Activated naive CD8-positive, alpha-beta T cell treated with anti-CD3 and anti-CD28 coated beads, Interleukin-2, amount 50 U/mL, for 24 hours (primary cell): ENCODE measurements at regions not wholly inside any gene's neighbourhood (a gene's known extent, or its start where the extent isn't known, plus 50 kb on each side); places are given as distances from the start of the nearest gene placed in this dataset.

Source experiments
- ATAC-seq: fragments of 150-1000 bp; cut with Tn5 transposase; one replicate; pipeline ENCODE4 v1.10.0; 2021
- DNase-seq: peaks from one replicate; pipeline ENCODE4 v3.0.0; 2021
- H3K27ac Mint-ChIP-seq: one replicate; pipeline ENCODE4 v1.8.0; 2021; ENCODE audit warnings: mild to moderate bottlenecking, mixed read lengths
- H3K27me3 Mint-ChIP-seq: one replicate; pipeline ENCODE4 v1.8.0; 2021; ENCODE audit warnings: mixed read lengths
- H3K36me3 Mint-ChIP-seq: one replicate; pipeline ENCODE4 v1.8.0; 2021; ENCODE audit warnings: low read depth, mixed read lengths
- H3K4me1 Mint-ChIP-seq: one replicate; pipeline ENCODE4 v1.8.0; 2021; ENCODE audit warnings: mixed read lengths
- H3K4me3 Mint-ChIP-seq: one replicate; pipeline ENCODE4 v1.8.0; 2021; ENCODE audit warnings: mild to moderate bottlenecking, moderate library complexity, mixed read lengths
- H3K9me3 Mint-ChIP-seq: one replicate; pipeline ENCODE4 v1.8.0; 2021; ENCODE audit warnings: mixed read lengths

DNA sequence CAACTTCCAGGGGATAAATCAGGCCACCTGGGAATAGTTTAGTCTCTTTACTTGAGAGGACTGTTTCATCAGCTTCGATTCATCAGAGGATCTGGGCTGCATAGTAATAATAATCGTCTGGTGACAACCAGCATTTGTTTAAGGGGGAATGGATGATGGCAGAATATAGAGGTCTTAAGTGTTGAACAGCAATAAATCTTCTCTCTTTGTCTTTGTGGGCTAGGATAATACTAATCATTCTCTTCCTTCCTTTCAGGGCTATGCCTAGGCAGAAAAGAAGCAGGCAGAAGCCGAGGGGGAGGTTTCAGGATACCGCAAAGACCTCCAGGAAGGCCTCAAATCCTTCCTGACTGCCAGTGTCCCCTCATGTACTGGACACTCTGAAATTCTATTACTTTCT is 150.4 kb upstream of the GAREM1 start:
- H3K36me3 Mint-ChIP-seq = no peaks in the 10 kb centered on the region
- H3K9me3 Mint-ChIP-seq = no peaks in the 10 kb centered on the region
- no peaks in the 10 kb centered on the region for H3K4me1 Mint-ChIP-seq
- no peak for DNase-seq
- no peak for ATAC-seq
- H3K4me3 Mint-ChIP-seq = no peak overlapping the region
- peaks cover 7% of the 10 kb centered on the region for H3K27me3 Mint-ChIP-seq
- no peak overlapping the region for H3K27ac Mint-ChIP-seq

- no peak overlapping the region for H3K27ac Mint-ChIP-seq
- H3K4me1 Mint-ChIP-seq = no peaks in the 10 kb centered on the region
Observed at GRCh38 chr18:32618546-32618945, 147.9 kb upstream of the GAREM1 start.

GRCh38 chr18:32613821-32614220 is 143.1 kb upstream of the GAREM1 start:
- Mint-ChIP-seq H3K9me3 (no peaks in the 10 kb centered on the region), H3K4me1 (no peaks in the 10 kb centered on the region)

More at GRCh38 chr18:32618546-32618945, 147.9 kb upstream of the GAREM1 start:
- Mint-ChIP-seq H3K36me3 (no peaks in the 10 kb centered on the region), H3K27me3 (peaks cover 5% of the 10 kb centered on the region), H3K9me3 (no peaks in the 10 kb centered on the region), H3K4me3 (no peak overlapping the region)
- ATAC-seq (no peak), DNase-seq (no peak)

DNA sequence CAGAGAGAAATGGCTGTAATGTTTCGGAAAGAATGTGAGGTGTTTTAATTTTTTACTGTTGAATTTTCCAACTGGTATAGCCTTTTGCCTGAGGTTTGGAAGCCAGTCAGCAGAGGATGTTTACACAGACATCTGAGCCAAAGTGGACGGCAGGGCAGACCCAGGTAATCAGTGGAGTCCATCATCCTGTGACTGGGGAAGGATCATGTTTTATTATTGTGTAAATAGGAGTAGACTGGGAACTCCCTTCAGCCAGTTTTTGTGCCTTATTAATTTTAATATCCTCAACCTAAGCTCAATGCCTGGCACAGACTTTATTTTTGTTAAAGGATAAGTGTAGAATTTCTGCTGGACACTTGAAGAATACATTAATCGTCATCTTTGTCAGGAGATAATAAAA is 142.0 kb upstream of the GAREM1 start:
- Mint-ChIP-seq H3K9me3 (no peaks in the 10 kb centered on the region), H3K27ac (no peak overlapping the region), H3K4me3 (no peak overlapping the region), H3K27me3 (peaks cover 2% of the 10 kb centered on the region), H3K36me3 (no peaks in the 10 kb centered on the region), H3K4me1 (no peaks in the 10 kb centered on the region)
- ATAC-seq (no peak), DNase-seq (no peak)

More at GRCh38 chr18:32613821-32614220, 143.1 kb upstream of the GAREM1 start:
- ATAC-seq = no peak
- H3K27me3 Mint-ChIP-seq = peaks cover 2% of the 10 kb centered on the region
- H3K4me3 Mint-ChIP-seq = no peak overlapping the region
- H3K36me3 Mint-ChIP-seq = no peaks in the 10 kb centered on the region
- no peak for DNase-seq
- H3K27ac Mint-ChIP-seq = no peak overlapping the region

GRCh38 chr18:32610176-32610575 is 139.5 kb upstream of the GAREM1 start:
- no peak for DNase-seq
- H3K4me1 Mint-ChIP-seq = no peaks in the 10 kb centered on the region
- H3K27me3 Mint-ChIP-seq = peaks cover 2% of the 10 kb centered on the region
- no peaks in the 10 kb centered on the region for H3K36me3 Mint-ChIP-seq
- ATAC-seq = no peak
- H3K9me3 Mint-ChIP-seq = no peaks in the 10 kb centered on the region
- H3K27ac Mint-ChIP-seq = no peak overlapping the region
- no peak overlapping the region for H3K4me3 Mint-ChIP-seq

GRCh38 chr18:32607816-32608215 is 137.1 kb upstream of the GAREM1 start:
- no peak overlapping the region for H3K27ac Mint-ChIP-seq
- peaks cover 2% of the 10 kb centered on the region for H3K27me3 Mint-ChIP-seq
- no peak overlapping the region for H3K4me3 Mint-ChIP-seq
- ATAC-seq = no peak
- H3K4me1 Mint-ChIP-seq = no peaks in the 10 kb centered on the region
- H3K36me3 Mint-ChIP-seq = no peaks in the 10 kb centered on the region
- H3K9me3 Mint-ChIP-seq = no peaks in the 10 kb centered on the region
- DNase-seq = no peak

DNA sequence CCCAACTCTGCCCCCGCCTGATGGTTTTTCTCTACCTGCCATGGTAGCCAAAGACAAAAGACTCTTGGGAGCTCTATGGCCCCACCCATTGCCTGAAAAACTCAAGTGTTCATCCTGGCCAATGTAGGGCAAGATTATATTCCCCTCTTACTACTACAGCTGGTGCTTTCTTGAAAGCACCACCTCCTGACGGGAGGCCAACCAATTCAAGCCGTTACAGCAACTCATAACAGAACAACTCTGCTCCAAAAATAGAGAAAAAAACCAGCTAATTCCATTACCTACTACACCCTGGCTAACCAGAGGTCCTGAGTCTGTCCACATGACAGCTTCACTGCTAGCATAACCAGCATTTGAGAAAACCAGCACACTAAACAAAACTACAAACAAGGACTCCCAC is 127.5 kb upstream of the GAREM1 start:
- ATAC-seq = no peak
- H3K27me3 Mint-ChIP-seq = no peaks in the 10 kb centered on the region
- no peak for DNase-seq
- H3K4me1 Mint-ChIP-seq = no peaks in the 10 kb centered on the region
- peaks cover 12% of the 10 kb centered on the region for H3K9me3 Mint-ChIP-seq
- no peak overlapping the region for H3K27ac Mint-ChIP-seq
- no peak overlapping the region for H3K4me3 Mint-ChIP-seq
- H3K36me3 Mint-ChIP-seq = no peaks in the 10 kb centered on the region

- Mint-ChIP-seq H3K27ac (no peak overlapping the region), H3K27me3 (peaks cover 4% of the 10 kb centered on the region), H3K4me3 (no peak overlapping the region), H3K4me1 (no peaks in the 10 kb centered on the region), H3K36me3 (no peaks in the 10 kb centered on the region), H3K9me3 (peaks cover 12% of the 10 kb centered on the region)
- no peak for DNase-seq
- no peak for ATAC-seq
Observed at GRCh38 chr18:32596501-32596900, 125.8 kb upstream of the GAREM1 start.

- peaks cover 12% of the 10 kb centered on the region for H3K9me3 Mint-ChIP-seq
- H3K27me3 Mint-ChIP-seq = peaks cover 4% of the 10 kb centered on the region
- H3K27ac Mint-ChIP-seq = no peak overlapping the region
- ATAC-seq = no peak
- no peak overlapping the region for H3K4me3 Mint-ChIP-seq
- H3K36me3 Mint-ChIP-seq = no peaks in the 10 kb centered on the region
- no peaks in the 10 kb centered on the region for H3K4me1 Mint-ChIP-seq
- DNase-seq = no peak
Observed at GRCh38 chr18:32595832-32596231, 125.2 kb upstream of the GAREM1 start.

DNA sequence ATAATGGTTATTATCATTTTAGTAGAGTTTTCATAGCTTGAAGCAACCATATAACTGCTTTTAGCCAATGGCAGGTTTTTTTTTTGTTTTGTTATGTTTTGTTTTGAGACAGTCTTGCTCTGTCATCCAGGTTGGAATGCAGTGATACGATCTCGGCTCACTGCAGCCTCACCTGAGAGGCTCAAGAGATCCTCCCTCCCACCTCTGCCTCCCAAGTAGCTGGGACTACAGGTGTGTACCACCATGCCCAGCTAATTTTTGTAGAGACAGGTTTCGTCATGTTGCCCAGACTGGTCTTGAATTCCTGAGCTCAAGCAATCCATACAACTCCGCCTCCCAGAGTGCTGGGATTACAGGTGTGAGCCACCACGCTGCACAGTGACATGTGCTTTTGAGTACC is 117.5 kb upstream of the GAREM1 start:
- DNase-seq = no peak
- Mint-ChIP-seq H3K4me1 (no peaks in the 10 kb centered on the region), H3K27me3 (peaks cover 9% of the 10 kb centered on the region), H3K27ac (no peak overlapping the region), H3K36me3 (no peaks in the 10 kb centered on the region), H3K4me3 (no peak overlapping the region), H3K9me3 (peaks cover 4% of the 10 kb centered on the region)
- no peak for ATAC-seq

GRCh38 chr18:32583431-32583830 is 112.7 kb upstream of the GAREM1 start:
- H3K4me3 Mint-ChIP-seq = no peak overlapping the region
- no peak for ATAC-seq
- no peak for DNase-seq

DNA sequence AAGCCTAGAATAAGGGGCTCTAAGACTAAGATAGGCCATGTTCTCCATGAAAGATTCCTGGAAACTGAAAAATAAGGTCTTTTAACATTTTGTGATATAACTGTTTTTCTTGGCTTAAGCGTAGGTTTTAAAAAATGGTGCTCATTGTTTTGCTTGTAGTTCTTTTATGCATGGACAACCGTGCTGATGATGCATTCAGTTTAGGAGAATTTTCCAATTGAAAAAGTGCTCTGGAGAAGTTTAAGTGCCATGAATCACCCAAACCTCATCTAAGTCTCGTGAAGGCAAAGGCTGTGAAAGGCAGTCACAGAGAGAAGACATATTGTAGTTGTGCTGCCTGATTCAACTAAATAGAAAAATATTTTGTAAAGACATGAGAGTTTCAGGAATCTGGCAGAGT is 111.8 kb upstream of the GAREM1 start:
- ATAC-seq = no peak
- Mint-ChIP-seq H3K4me3 (no peak overlapping the region), H3K27me3 (peaks cover 10% of the 10 kb centered on the region), H3K36me3 (no peaks in the 10 kb centered on the region), H3K27ac (no peak overlapping the region), H3K4me1 (no peaks in the 10 kb centered on the region), H3K9me3 (no peaks in the 10 kb centered on the region)
- no peak for DNase-seq

More at GRCh38 chr18:32583431-32583830, 112.7 kb upstream of the GAREM1 start:
- H3K36me3 Mint-ChIP-seq = no peaks in the 10 kb centered on the region
- H3K27ac Mint-ChIP-seq = no peak overlapping the region
- H3K9me3 Mint-ChIP-seq = no peaks in the 10 kb centered on the region
- H3K4me1 Mint-ChIP-seq = no peaks in the 10 kb centered on the region
- peaks cover 10% of the 10 kb centered on the region for H3K27me3 Mint-ChIP-seq

DNA sequence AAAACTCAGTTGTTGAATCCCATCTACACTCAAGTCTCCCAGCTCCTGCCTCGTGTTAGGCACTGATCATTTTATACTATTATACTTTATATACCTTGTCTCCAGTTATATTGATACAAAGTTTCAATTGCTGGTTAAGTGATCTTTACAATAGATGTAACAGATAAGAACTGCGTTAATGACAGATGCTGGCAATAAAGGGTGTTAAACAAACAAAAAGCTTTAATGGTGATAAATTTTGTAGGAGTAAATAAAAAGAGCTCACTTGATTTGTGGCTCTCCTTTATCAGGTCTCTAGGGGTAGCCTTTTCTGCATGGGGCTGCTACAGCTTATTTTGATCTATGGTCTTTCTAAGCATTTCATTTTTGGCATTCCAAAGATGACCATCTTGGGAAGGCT is 106.9 kb upstream of the GAREM1 start:
- H3K36me3 Mint-ChIP-seq = no peaks in the 10 kb centered on the region
- peaks cover 14% of the 10 kb centered on the region for H3K27me3 Mint-ChIP-seq
- H3K9me3 Mint-ChIP-seq = no peaks in the 10 kb centered on the region
- no peak overlapping the region for H3K27ac Mint-ChIP-seq
- H3K4me3 Mint-ChIP-seq = no peak overlapping the region
- ATAC-seq = no peak
- DNase-seq = no peak
- H3K4me1 Mint-ChIP-seq = no peaks in the 10 kb centered on the region

DNA sequence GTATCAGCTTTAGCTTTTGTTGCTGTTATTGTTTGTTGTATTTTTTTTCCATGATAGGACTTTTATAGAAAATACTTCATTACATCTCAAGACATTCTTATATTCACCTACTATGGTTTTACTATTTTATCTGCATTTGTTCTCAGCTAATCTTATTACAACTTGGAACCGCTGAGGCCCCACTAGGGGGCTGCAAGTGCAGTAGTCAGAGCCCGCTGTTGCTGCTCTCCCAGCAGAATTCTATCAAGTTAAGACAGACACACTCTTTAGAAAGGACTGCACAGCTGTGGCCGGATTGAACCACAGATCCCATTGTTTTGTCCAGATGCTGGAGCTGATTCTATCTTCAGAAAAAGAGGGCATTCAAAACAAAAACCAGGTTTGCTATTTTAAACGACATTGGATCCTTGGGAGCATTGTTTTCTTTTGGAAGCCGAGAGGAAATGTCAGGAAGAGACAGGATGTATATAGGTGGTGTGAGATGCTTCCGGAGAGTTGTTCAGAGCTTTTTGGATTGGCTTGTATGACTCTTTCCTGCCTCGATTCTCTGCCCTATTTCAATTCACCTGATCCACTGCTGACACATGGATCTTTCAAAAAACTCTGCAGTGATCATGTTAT is 105.7 kb upstream of the GAREM1 start:
- no peak overlapping the region for H3K4me3 Mint-ChIP-seq
- no peaks in the 10 kb centered on the region for H3K9me3 Mint-ChIP-seq
- DNase-seq = no peak
- no peaks in the 10 kb centered on the region for H3K4me1 Mint-ChIP-seq
- peaks cover 15% of the 10 kb centered on the region for H3K27me3 Mint-ChIP-seq
- no peak for ATAC-seq
- H3K27ac Mint-ChIP-seq = no peak overlapping the region
- H3K36me3 Mint-ChIP-seq = no peaks in the 10 kb centered on the region

- no peak for DNase-seq
- no peak for ATAC-seq
- Mint-ChIP-seq H3K4me3 (no peak overlapping the region), H3K27me3 (peaks cover 6% of the 10 kb centered on the region), H3K4me1 (no peaks in the 10 kb centered on the region), H3K36me3 (no peaks in the 10 kb centered on the region), H3K27ac (no peak overlapping the region), H3K9me3 (no peaks in the 10 kb centered on the region)
Observed at GRCh38 chr18:32566960-32567359, 96.3 kb upstream of the GAREM1 start.
